H9 (cell line): ENCODE measurements at regions not wholly inside any gene's neighbourhood (a gene's known extent, or its start where the extent isn't known, plus 50 kb on each side); places are given as distances from the start of the nearest gene placed in this dataset.
A peak's percentile ranks its signal among the peaks of the same experiment; 100 is the strongest.

Experiments
- DNase-seq: peaks from one replicate; pipeline ENCODE4 v3.0.0-alpha.2; 2017
- H2AFZ ChIP-seq: one replicate; pipeline ENCODE4 v1.6.1; 2013; ENCODE audit warnings: mild to moderate bottlenecking, low read length, control low read depth, moderate library complexity
- H2AK5ac ChIP-seq: 2 replicates; pipeline ENCODE4 v1.6.1; 2013; ENCODE audit warnings: low read length, control low read depth, mixed read lengths; ENCODE audit not compliant: insufficient read length
- H2BK120ac ChIP-seq: one replicate; pipeline ENCODE4 v1.6.1; 2013; ENCODE audit warnings: low read depth, mild to moderate bottlenecking, low read length, control low read depth, inconsistent platforms; ENCODE audit not compliant: poor library complexity, severe bottlenecking
- H2BK12ac ChIP-seq: 2 replicates; pipeline ENCODE4 v1.6.1; 2013; ENCODE audit warnings: low read length, control low read depth, mixed read lengths, low read depth; ENCODE audit not compliant: insufficient read length
- H2BK15ac ChIP-seq: 2 replicates; pipeline ENCODE4 v1.6.1; 2013; ENCODE audit warnings: low read depth, low read length, control low read depth
- H2BK20ac ChIP-seq: one replicate; pipeline ENCODE4 v1.6.1; 2013; ENCODE audit warnings: low read depth, mild to moderate bottlenecking, low read length, control low read depth, inconsistent platforms; ENCODE audit not compliant: poor library complexity, severe bottlenecking
- H2BK5ac ChIP-seq: 2 replicates; pipeline ENCODE4 v1.6.1; 2013; ENCODE audit warnings: low read length, control low read depth, mixed read lengths; ENCODE audit not compliant: insufficient read length
- H3K14ac ChIP-seq: 2 replicates; pipeline ENCODE4 v1.6.1; 2013; ENCODE audit warnings: low read length, control low read depth; ENCODE audit not compliant: insufficient read depth
- H3K18ac ChIP-seq: 2 replicates; pipeline ENCODE4 v1.6.1; 2013; ENCODE audit warnings: low read depth, mild to moderate bottlenecking, mixed read lengths, low read length, control low read depth; ENCODE audit not compliant: insufficient read length
- H3K23ac ChIP-seq: 2 replicates; pipeline ENCODE4 v1.6.1; 2013; ENCODE audit warnings: low read length, control low read depth, mixed read lengths, low read depth; ENCODE audit not compliant: insufficient read length
- H3K23me2 ChIP-seq: 2 replicates; pipeline ENCODE4 v1.6.1; 2013; ENCODE audit warnings: low read depth, mild to moderate bottlenecking, mixed read lengths, low read length, control low read depth; ENCODE audit not compliant: insufficient read length, poor library complexity, severe bottlenecking
- H3K27ac ChIP-seq: 2 replicates; pipeline ENCODE4 v1.5.1; 2013; ENCODE audit warnings: low read length, control low read depth, mixed read lengths, low read depth; ENCODE audit not compliant: insufficient read length
- H3K27me3 ChIP-seq: 2 replicates; pipeline ENCODE4 v1.6.1; 2013; ENCODE audit warnings: low read length, control low read depth, inconsistent platforms; ENCODE audit not compliant: insufficient read depth
- H3K4ac ChIP-seq: 2 replicates; pipeline ENCODE4 v1.6.1; 2013; ENCODE audit warnings: low read depth, mild to moderate bottlenecking, control low read depth, inconsistent platforms, low read length, moderate library complexity
- H3K4me1 ChIP-seq: 2 replicates; pipeline ENCODE4 v1.6.1; 2013; ENCODE audit warnings: low read length, control low read depth, inconsistent platforms; ENCODE audit not compliant: insufficient read depth
- H3K4me2 ChIP-seq: 2 replicates; pipeline ENCODE4 v1.6.1; 2013; ENCODE audit warnings: low read length, control low read depth, mixed read lengths; ENCODE audit not compliant: insufficient read length, insufficient read depth
- H3K56ac ChIP-seq: 2 replicates; pipeline ENCODE4 v1.6.1; 2013; ENCODE audit warnings: low read depth, mild to moderate bottlenecking, mixed read lengths, low read length, control low read depth; ENCODE audit not compliant: insufficient read length
- H3K79me1 ChIP-seq: 2 replicates; pipeline ENCODE4 v1.6.1; 2013; ENCODE audit warnings: low read depth, mild to moderate bottlenecking, moderate library complexity, low read length, control low read depth, inconsistent platforms; ENCODE audit not compliant: insufficient read depth, poor library complexity, severe bottlenecking
- H3K79me2 ChIP-seq: 2 replicates; pipeline ENCODE4 v1.6.1; 2013; ENCODE audit warnings: low read length, control low read depth, inconsistent platforms; ENCODE audit not compliant: insufficient read depth
- H3K9ac ChIP-seq: 2 replicates; pipeline ENCODE4 v1.6.1; 2013; ENCODE audit warnings: low read length, control low read depth, mixed read lengths; ENCODE audit not compliant: insufficient read length; ENCODE audit errors: extremely low read depth
- H3K9me3 ChIP-seq: one replicate; pipeline ENCODE4 v1.6.1; 2013; ENCODE audit warnings: low read depth, low read length, inconsistent platforms; ENCODE audit not compliant: control insufficient read depth
- H3T11ph ChIP-seq: one replicate; pipeline ENCODE4 v1.6.1; 2013; ENCODE audit warnings: mild to moderate bottlenecking, low read length, control low read depth, inconsistent platforms
- H4K20me1 ChIP-seq: one replicate; pipeline ENCODE4 v1.6.1; 2013; ENCODE audit not compliant: control insufficient read depth, insufficient read length, insufficient read depth
- H4K5ac ChIP-seq: 2 replicates; pipeline ENCODE4 v1.6.1; 2013; ENCODE audit warnings: low read depth, mild to moderate bottlenecking, mixed read lengths, low read length, control low read depth; ENCODE audit not compliant: insufficient read length
- H4K8ac ChIP-seq: replicated peaks from 2 replicates; pipeline ENCODE4 v1.6.1; 2013; ENCODE audit warnings: low read length, control low read depth, mixed read lengths, low read depth; ENCODE audit not compliant: insufficient read length
- H4K91ac ChIP-seq: 2 replicates; pipeline ENCODE4 v1.6.1; 2013; ENCODE audit warnings: low read depth, mild to moderate bottlenecking, moderate library complexity, mixed read lengths, low read length, control low read depth; ENCODE audit not compliant: insufficient read length
- H3K27ac Mint-ChIP-seq, 3 experiments: 2 replicates in 2 of 3; 3 replicates in 1 of 3; pipeline ENCODE4 v1.8.0; 2020 to 2021; ENCODE audit warnings: mixed read lengths in 3 of 3, mild to moderate bottlenecking in 1 of 3, moderate library complexity in 1 of 3
- H3K27me3 Mint-ChIP-seq: 2 replicates; pipeline ENCODE4 v1.8.0; 2021; ENCODE audit warnings: low read depth, mild to moderate bottlenecking, moderate library complexity, mixed read lengths
- H3K36me3 Mint-ChIP-seq, 3 experiments: 2 replicates in 2 of 3; 3 replicates in 1 of 3; pipeline ENCODE4 v1.8.0; 2020 to 2021; ENCODE audit warnings: low read depth in 3 of 3, mixed read lengths in 3 of 3; ENCODE audit not compliant: insufficient read depth in 1 of 3
- H3K4me1 Mint-ChIP-seq, 2 experiments: 2 replicates each; pipeline ENCODE4 v1.8.0; 2020; ENCODE audit warnings: mixed read lengths in 2 of 2
- H3K4me3 Mint-ChIP-seq, 2 experiments: 2 replicates in 1 of 2; 3 replicates in 1 of 2; pipeline ENCODE4 v1.8.0; 2020 to 2021; ENCODE audit warnings: mild to moderate bottlenecking in 2 of 2, mixed read lengths in 2 of 2, moderate library complexity in 1 of 2
- H3K9me3 Mint-ChIP-seq, 2 experiments: 2 replicates in 1 of 2; 3 replicates in 1 of 2; pipeline ENCODE4 v1.8.0; 2020; ENCODE audit warnings: mild to moderate bottlenecking in 2 of 2, mixed read lengths in 2 of 2, moderate library complexity in 1 of 2
- CTCF ChIP-seq: fragments of 200-600 bp; sonication (generic); conservative IDR thresholded peaks from 3 replicates; pipeline ENCODE4 v1.8.0; 2021; ENCODE audit warnings: antibody characterized with exemption, mild to moderate bottlenecking
- WGBS: extraction: QIAGEN DNeasy Blood & Tissue Kit; methylation state at CpG from one replicate; pipeline ENCODE4 v1.1.7; 2013; ENCODE audit warnings: missing lambda C conversion rate, low lambda C conversion rate, mixed read lengths; ENCODE audit not compliant: insufficient read length; ENCODE audit errors: extremely low coverage; 5-methylcytosine and 5-hydroxymethylcytosine counted together

- no peaks in the 10 kb centered on the region for H3K9me3 ChIP-seq
- H3K23ac ChIP-seq = no peak overlapping the region
- no peak overlapping the region for H4K91ac ChIP-seq
- no peaks in the 10 kb centered on the region for H3K27me3 Mint-ChIP-seq
- no peak overlapping the region for H3K4ac ChIP-seq
- no peak overlapping the region for H3K9ac ChIP-seq
- no peak overlapping the region for H2BK120ac ChIP-seq
- H4K5ac ChIP-seq = no peak overlapping the region
- peaks cover 12 to 14% of the 10 kb centered on the region in 2 experiments for H3K4me1 Mint-ChIP-seq
- no peak overlapping the region for H3K14ac ChIP-seq
- peaks cover 17 to 37% of the 10 kb centered on the region in 2 experiments for H3K9me3 Mint-ChIP-seq
- no peaks in the 10 kb centered on the region for H3K23me2 ChIP-seq
- H3K56ac ChIP-seq = no peak overlapping the region
- no peak overlapping the region for H3T11ph ChIP-seq
- no peak overlapping the region for H3K4me3 Mint-ChIP-seq
- no peak overlapping the region for H2BK20ac ChIP-seq
- peaks cover 3 to 13% (median 8%) of the 10 kb centered on the region in 3 experiments for H3K36me3 Mint-ChIP-seq
- H3K27ac ChIP-seq = no peak overlapping the region
- H3K27me3 ChIP-seq = no peaks in the 10 kb centered on the region
- no peaks in the 10 kb centered on the region for H3K79me2 ChIP-seq
- H3K27ac Mint-ChIP-seq = peak overlapping the region in 1 of 3 experiments; percentile 84; a peak in 1 of 7 replicates
- H3K18ac ChIP-seq = no peak overlapping the region
- H3K79me1 ChIP-seq = no peaks in the 10 kb centered on the region
- no peaks in the 10 kb centered on the region; the same call in 1 of the 2 replicates for H3K4me1 ChIP-seq
- peak overlapping the region; percentile 73 for H2AFZ ChIP-seq
- H2BK12ac ChIP-seq = no peak overlapping the region
- no peaks in the 10 kb centered on the region for H4K20me1 ChIP-seq
- H4K8ac ChIP-seq = no peak overlapping the region
- DNase-seq = peak; percentile 36
- WGBS = no CpG with 5 or more reads among the region's 5 CpGs
- no peak for TF ChIP-seq CTCF
- no peak overlapping the region for H2BK15ac ChIP-seq
- no peak overlapping the region for H2AK5ac ChIP-seq
- H2BK5ac ChIP-seq = no peak overlapping the region
- no peak overlapping the region for H3K4me2 ChIP-seq
Observed at GRCh38 chrX:23235051-23235450, 99.6 kb upstream of the PTCHD1 start.
